HG03159 (cell line): ENCODE measurements at regions not wholly inside any gene's neighbourhood (a gene's known extent, or its start where the extent isn't known, plus 50 kb on each side); places are given as distances from the start of the nearest gene placed in this dataset.

Source experiments
- ATAC-seq: cut with Tn5 transposase; IDR thresholded peaks from one replicate; pipeline ENCODE4 v1.9.1; 2021; ENCODE audit warnings: mild to moderate bottlenecking, moderate library complexity; ENCODE audit not compliant: unreplicated experiment

- ATAC-seq = no peak
Observed at GRCh38 chr1:232452117-232452516, 177.8 kb downstream of the SIPA1L2 start.

GRCh38 chr1:232451506-232451905 lies 178.4 kb downstream of the SIPA1L2 start:
- ATAC-seq = no peak

GRCh38 chr1:232450615-232451014 lies 179.3 kb downstream of the SIPA1L2 start:
- ATAC-seq = no peak

GRCh38 chr1:232447125-232447524 lies 182.8 kb downstream of the SIPA1L2 start:
- ATAC-seq = no peak

- ATAC-seq = no peak
Observed at GRCh38 chr1:232445361-232446106, 184.4 kb downstream of the SIPA1L2 start.

GRCh38 chr1:232443372-232443771 lies 186.6 kb downstream of the SIPA1L2 start:
- ATAC-seq = no peak

GRCh38 chr1:232441036-232441411 lies 188.9 kb downstream of the SIPA1L2 start:
- no peak for ATAC-seq

GRCh38 chr1:232440325-232441035 lies 189.5 kb downstream of the SIPA1L2 start:
- no peak for ATAC-seq

- ATAC-seq = no peak
Observed at GRCh38 chr1:232439011-232439410, 190.9 kb downstream of the SIPA1L2 start.

GRCh38 chr1:232438476-232438875 lies 191.5 kb downstream of the SIPA1L2 start:
- no peak for ATAC-seq

- ATAC-seq = no peak
Observed at GRCh38 chr1:232437510-232437909, 192.4 kb downstream of the SIPA1L2 start.

GRCh38 chr1:232435729-232436128 lies 194.2 kb downstream of the SIPA1L2 start:
- no peak for ATAC-seq

GRCh38 chr1:232432313-232432712 lies 197.6 kb downstream of the SIPA1L2 start:
- no peak for ATAC-seq

GRCh38 chr1:232431748-232432147 lies 198.2 kb downstream of the SIPA1L2 start:
- ATAC-seq = no peak

- no peak for ATAC-seq
Observed at GRCh38 chr1:232431326-232431725, 198.6 kb downstream of the SIPA1L2 start.

GRCh38 chr1:232430467-232430866 lies 199.5 kb downstream of the SIPA1L2 start:
- ATAC-seq = no peak

GRCh38 chr1:232428786-232429530 lies 201.0 kb downstream of the SIPA1L2 start:
- ATAC-seq = no peak

- no peak for ATAC-seq
Observed at GRCh38 chr1:232428036-232428645, 201.8 kb downstream of the SIPA1L2 start.

- ATAC-seq = no peak
Observed at GRCh38 chr1:232426801-232427200, 203.1 kb downstream of the SIPA1L2 start.

- no peak for ATAC-seq
Observed at GRCh38 chr1:232425421-232425820, 204.5 kb downstream of the SIPA1L2 start.

- no peak for ATAC-seq
Observed at GRCh38 chr1:232423591-232423990, 206.3 kb downstream of the SIPA1L2 start.
